Activated naive CD4-positive, alpha-beta T cell treated with Interleukin-2 at 50 U/mL for 16 hours (primary cell): ENCODE measurements at regions not wholly inside any gene's neighbourhood (a gene's known extent, or its start where the extent isn't known, plus 50 kb on each side); places are given as distances from the start of the nearest gene placed in this dataset.
"Not testable (repeated sequence)": the region's sequence is repeated elsewhere in the genome, so short reads cannot be mapped to it uniquely, and the experiment has no call there.

ENCODE experiments used
- DNase-seq: peaks from one replicate; pipeline ENCODE4 v3.0.0-alpha.2; 2020

GRCh38 chr6:140729521-140729920 lies 1355.1 kb upstream of the CITED2 start:
- DNase-seq: no peak

GRCh38 chr6:140718021-140718420 lies 1343.6 kb upstream of the CITED2 start:
- DNase-seq: no peak

DNA sequence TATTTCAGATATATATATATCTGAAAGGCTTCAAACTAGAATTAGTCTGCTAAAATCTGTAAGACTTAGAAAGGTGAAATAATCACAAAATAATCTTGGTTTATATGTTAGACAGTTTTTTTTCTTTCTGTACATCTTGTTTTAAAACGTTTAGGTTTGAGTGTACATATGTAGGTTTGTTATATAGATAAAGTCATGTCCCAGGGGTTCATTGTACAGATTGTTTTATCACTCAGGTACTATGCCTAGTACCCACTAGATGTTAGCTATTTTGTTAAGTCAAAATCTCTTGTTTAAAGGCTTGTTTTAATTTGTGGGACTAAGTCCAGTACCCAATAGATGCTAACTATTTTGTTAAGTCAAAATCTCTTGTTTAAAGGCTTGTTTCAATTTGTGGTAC lies 1339.0 kb upstream of the CITED2 start:
- no peak for DNase-seq

- no peak for DNase-seq
These were observed 1336.7 kb upstream of the CITED2 start for GRCh38 chr6:140711019-140711613.

GRCh38 chr6:140708441-140708840 lies 1334.0 kb upstream of the CITED2 start:
- no peak for DNase-seq

DNA sequence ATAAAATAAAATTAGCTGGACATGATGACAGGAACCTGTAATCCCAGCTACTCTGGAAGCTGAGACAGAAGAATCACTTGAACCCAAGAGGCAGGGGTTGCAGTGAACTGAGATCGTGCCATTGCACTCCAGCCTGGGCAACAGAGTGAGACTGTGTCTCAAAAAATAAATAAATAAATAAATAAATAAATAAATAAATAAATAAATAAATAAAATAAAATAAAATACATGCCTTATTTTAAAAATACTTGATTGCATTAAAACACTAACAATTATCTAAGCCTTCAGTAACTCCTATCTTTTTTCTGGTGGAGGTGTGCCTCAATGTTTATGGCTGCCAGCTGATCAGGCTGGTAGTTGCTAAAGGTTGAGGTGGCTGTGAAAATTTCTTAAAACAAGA lies 1329.6 kb upstream of the CITED2 start:
- DNase-seq: not testable (repeated sequence)

DNA sequence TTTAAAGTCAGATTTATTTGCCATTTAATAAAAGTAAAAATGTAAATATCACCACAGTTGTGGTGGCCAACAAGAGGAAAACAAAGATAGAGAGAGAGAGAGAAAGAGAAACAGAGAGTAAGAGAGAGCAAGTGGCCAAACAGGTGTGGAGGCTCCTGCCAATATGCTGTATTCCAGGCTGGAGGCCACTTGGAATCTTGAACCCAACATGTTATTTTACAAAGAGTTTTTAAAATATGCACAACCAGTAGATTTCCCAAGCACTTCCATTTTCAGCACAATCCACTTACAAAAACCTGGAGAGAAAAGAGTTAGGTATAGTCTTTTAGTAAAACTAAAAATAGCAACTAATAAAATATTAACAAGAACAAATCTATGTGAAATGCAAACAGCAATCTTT lies 1323.1 kb upstream of the CITED2 start:
- no peak for DNase-seq

DNA sequence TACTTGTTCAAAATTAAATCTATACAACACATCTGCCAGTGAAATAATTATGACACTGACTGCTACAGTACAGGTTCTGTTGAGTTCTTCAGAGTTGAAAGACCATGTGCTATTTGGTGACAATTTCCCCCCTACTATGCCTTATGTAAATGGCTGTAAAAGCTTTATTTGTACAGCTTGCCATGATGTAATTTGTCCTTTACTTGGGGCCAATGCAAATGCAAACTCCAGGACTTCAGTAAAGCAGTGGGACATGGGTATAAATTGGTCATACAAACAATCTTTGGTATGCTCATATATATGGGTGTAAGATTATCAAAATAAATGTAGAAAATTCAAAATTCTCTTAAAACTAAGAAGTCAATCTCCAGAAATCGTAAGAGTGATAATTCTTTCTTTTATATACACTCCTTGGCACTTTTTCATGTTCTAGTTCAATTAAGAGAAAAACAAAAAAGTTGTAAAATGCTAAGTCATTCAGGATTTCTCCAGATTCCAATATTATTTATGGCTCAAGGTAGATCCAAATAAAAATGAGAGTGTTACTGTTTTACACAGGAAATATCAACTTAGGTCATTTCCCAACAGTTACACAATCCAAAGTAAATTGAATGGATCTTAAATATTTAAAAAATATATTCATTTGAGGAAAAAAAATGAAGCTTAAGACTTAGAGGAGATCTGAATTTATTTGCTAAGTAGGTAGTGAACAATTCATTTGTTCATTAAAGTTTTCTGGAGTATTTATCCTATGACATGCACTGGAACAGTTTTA lies 1310.5 kb upstream of the CITED2 start:
- DNase-seq: no peak

GRCh38 chr6:140677781-140678528 lies 1303.5 kb upstream of the CITED2 start:
- no peak for DNase-seq

DNA sequence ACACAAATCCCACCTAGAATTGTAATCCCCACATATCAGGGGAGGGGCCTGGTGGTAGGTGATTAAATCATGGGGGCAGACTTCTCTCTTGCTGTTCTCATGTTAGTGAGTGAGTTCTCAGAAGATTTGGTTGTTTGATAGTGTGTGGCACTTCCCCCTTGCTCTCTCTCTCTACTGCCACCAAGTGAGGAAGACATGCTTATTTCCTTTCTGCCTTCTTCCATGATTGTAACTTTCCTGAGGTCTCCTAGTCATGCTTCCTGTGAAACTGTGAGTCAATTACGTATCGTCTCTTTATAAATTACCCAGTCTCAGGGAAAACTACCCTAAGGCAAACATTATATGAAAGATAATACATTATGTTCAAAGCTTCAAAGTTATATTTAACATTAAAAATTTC lies 1297.5 kb upstream of the CITED2 start:
- no peak for DNase-seq

GRCh38 chr6:140670021-140670420 lies 1295.6 kb upstream of the CITED2 start:
- DNase-seq: no peak

DNA sequence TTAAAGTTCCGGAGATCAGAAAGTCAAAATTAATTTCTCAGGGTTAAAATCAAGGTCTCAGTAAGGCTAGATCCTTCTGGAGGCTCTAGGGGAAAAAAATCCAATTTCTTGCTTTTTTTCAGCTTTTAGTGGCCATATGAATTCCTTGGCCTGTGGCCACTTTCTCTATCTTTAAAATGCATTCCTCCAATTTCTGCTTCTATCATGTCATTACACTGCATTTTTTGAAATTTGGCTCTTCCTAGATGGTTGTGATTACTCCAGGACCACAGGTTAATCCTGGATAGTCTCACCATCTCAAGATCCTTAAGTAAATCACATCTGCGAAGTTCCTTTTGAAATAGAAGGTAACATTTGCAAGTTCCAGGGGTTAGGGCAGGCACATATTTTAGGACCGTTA lies 1294.9 kb upstream of the CITED2 start:
- DNase-seq: no peak

DNA sequence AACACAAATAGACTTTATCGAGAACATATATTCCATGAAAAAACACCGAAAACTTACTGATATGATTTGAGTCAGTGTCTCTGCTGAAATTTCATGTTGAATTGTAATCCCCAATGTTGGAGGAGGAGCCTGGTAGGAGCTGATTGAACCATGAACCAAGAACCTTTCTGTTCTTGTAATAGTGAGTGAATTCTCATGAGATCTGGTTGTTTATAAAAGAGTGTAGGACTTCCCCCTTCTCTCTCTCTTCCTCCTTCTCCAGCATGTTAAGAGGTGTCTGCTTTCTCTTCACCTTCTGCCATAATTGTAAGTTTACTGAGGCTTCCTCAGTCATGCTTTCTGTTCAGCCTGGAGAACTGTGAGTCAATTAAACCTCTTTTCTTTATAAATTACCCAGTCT lies 1289.3 kb upstream of the CITED2 start:
- no peak for DNase-seq

DNA sequence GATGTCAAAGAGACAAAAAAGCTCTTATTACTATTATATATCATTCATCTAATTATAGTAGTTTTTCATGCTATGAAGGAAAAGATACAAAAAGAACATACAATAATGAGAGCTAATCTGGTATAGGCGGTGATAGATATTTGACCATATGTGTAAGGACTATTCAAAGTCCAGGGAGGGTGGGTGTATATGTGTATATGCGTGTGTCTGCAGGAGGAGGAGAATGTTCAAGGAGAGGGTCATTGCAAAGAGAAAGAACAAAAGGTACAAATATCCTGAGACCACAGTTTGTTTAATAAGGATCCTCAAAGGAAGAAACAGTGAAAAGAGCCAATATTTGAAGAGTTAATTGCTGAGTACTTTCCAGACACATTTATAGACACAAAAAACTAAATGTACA lies 1288.6 kb upstream of the CITED2 start:
- no peak for DNase-seq

DNA sequence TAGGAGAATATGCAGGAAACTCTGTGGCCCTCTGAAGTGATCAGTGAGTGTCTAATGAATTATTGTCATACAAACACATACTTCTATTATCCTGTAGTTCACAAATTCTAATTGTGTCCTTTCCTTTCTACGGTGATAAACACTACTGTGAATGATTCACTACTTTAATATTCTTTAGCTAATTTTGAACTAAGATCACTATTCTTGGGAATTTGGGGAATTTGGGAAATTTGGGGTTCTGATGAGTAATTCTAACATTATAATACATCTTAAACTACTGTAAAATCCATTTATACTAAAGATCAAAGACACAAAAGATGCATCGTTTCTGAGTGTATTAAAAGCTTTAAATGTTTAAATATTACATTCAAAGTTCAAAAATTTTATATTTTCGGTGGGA lies 1287.2 kb upstream of the CITED2 start:
- no peak for DNase-seq

GRCh38 chr6:140660295-140660694 lies 1285.8 kb upstream of the CITED2 start:
- no peak for DNase-seq

GRCh38 chr6:140653972-140654371 lies 1279.5 kb upstream of the CITED2 start:
- DNase-seq: no peak

DNA sequence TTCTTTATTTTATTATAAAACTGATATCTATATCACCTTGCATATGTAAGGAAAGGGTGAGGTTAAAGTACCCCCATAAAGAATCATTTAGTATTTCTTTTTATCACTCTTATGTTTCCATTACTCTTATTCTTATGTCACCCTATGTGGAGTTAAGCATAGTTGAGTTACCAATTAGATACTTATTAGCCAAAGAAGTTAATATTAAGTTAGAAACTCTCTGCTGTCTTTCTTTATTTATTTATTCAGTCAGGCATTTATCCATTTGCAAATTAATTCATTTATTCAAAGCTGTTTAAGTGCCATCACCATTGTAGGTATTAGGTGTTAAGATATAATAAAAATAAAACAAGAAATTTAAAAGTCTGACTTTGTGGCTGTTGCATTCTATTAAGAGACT lies 1279.1 kb upstream of the CITED2 start:
- DNase-seq: no peak

DNA sequence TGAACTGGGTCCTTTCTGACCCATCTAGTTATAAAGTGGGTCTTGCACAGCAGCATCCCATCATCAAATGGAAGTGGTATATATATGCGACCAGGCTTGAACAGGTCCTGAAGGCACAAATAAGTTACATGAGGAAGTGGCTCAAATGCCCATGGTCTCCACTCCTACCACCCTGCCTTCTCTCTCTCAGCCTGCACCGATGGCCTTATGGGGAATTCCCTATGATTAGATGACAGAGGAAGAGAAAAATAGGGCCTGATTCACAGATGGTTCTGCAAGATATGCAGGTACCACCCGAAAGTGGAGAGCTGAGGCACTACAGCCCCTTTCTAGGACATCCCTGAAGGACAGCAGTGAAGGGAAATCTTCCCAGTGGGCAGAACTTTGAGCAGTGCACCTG lies 1275.1 kb upstream of the CITED2 start:
- DNase-seq: not testable (repeated sequence)

DNA sequence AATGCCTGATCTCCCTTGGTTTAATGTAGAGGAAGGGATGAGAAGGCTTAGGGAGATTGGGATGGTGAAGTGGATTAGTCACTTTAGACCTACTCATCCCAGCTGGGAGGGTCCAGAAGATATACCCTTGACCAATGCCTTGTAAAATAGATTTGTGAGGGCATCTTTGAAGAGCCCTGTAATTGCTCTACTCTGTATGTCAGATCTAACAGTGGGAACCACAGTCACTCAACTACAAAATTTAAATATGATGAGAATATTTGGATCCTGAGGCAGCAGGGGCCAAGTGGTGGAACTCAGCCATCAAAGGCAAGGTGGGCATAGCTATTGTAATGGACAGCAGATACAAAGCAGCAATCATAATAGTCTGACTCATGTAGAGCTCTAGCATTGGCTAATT lies 1272.9 kb upstream of the CITED2 start:
- not testable (repeated sequence) for DNase-seq

- no peak for DNase-seq
These were observed 1269.6 kb upstream of the CITED2 start for GRCh38 chr6:140644017-140644416.

GRCh38 chr6:140641412-140641811 lies 1267.0 kb upstream of the CITED2 start:
- DNase-seq: no peak

- no peak for DNase-seq
These were observed 1262.5 kb upstream of the CITED2 start for GRCh38 chr6:140636908-140637402.
